ENCODE measurements at regions not wholly inside any gene's neighbourhood (a gene's known extent, or its start where the extent isn't known, plus 50 kb on each side); places are given as distances from the start of the nearest gene placed in this dataset.

GRCh38 chr22:49492741-49493251 is 334.9 kb downstream of the BRD1 start:
- Histone ChIP-seq H3K9me3 (ENCODE audit: control insufficient read depth, insufficient read depth, low read length) (peaks cover 45% of the 10 kb centered on the region), H4K5ac (ENCODE audit: low read depth, low read length) (no peak overlapping the region), H3K4me3 (ENCODE audit: insufficient read depth, low read depth, low read length) (no peak overlapping the region), H3K79me1 (ENCODE audit: low read depth in 1 of 2, low read length in 2 of 2) (no peaks in the 10 kb centered on the region), H3K4me2 (ENCODE audit: low read depth, low read length) (no peak overlapping the region), H3K56ac (ENCODE audit: extremely low read depth, insufficient read depth, low read length) (no peak overlapping the region), H2BK5ac (ENCODE audit: low read depth, low read length, poor library complexity, severe bottlenecking) (no peak overlapping the region), H2BK20ac (ENCODE audit: low read depth, low read length) (no peak overlapping the region), H3K27me3 (ENCODE audit: control insufficient read depth, insufficient read depth, low read length) (no peaks in the 10 kb centered on the region), H3K9me1 (ENCODE audit: insufficient read depth, low read length) (no peaks in the 10 kb centered on the region), H3K14ac (replicated peaks; ENCODE audit: low read depth, low read length) (no peak overlapping the region), H4K8ac (ENCODE audit: low read depth in 2 of 2, low read length in 2 of 2) (no peak overlapping the region), H4K91ac (ENCODE audit: insufficient read depth, low read depth, low read length) (no peak overlapping the region), H2AK5ac (ENCODE audit: low read depth, low read length) (no peak overlapping the region), H3K27ac (ENCODE audit: insufficient read depth, low read length) (no peak overlapping the region), H3K36me3 (ENCODE audit: control insufficient read depth, insufficient read depth, low read length) (no peaks in the 10 kb centered on the region), H3K4ac (ENCODE audit: low read depth, low read length) (no peak overlapping the region), H3K23ac (ENCODE audit: low read depth, low read length) (no peak overlapping the region), H4K20me1 (ENCODE audit: insufficient read depth, low read length) (no peaks in the 10 kb centered on the region), H2BK120ac (ENCODE audit: low read depth, low read length) (no peak overlapping the region), H2AK9ac (replicated peaks; ENCODE audit: low read depth, low read length, poor library complexity) (no peak overlapping the region), H3K4me1 (ENCODE audit: control insufficient read depth, insufficient read depth, low read length) (no peaks in the 10 kb centered on the region), H3K9ac (ENCODE audit: low read depth, low read length) (no peak overlapping the region), H3K18ac (ENCODE audit: low read depth, low read length) (no peak overlapping the region), H2AFZ (replicated peaks; ENCODE audit: low read length, poor library complexity) (no peak overlapping the region), H2BK15ac (ENCODE audit: low read depth, low read length) (no peak overlapping the region)
- intact Hi-C loops (cut with micrococcal nuclease): no loop called here
- TF ChIP-seq MXI1 (IDR thresholded peaks at IDR 0.05; ENCODE audit: borderline replicate concordance, low read depth, low read length) (no peak), RFX5 (IDR thresholded peaks at IDR 0.05; ENCODE audit: low read depth, low read length) (no peak)
- ATAC-seq (ENCODE audit: low read depth) (no peak), DNase-seq (no peak)
- dilution Hi-C loops (cut with HindIII; ENCODE audit: low sequenced_read_pairs, unreplicated experiment): no loop called here
- ChIA-PET CTCF (no interaction called here), POLR2A (ENCODE audit: unreplicated experiment) (no interaction called here)
- 64% methylated on average over 3 of the region's 12 CpGs; no CpG with 5 or more reads in 1 of the 2 experiments for WGBS, 2 experiments (ENCODE audit: extremely low coverage in 2 of 2, insufficient read length in 1 of 2)
- BruUV-seq (replicated peaks): no TSS peak
- in situ Hi-C loops (cut with MboI; ENCODE audit: low sequenced_read_pairs): no loop called here

Data from IMR-90 (cell line).